Gastrocnemius medialis (tissue), 4 donors: ENCODE measurements at regions not wholly inside any gene's neighbourhood (a gene's known extent, or its start where the extent isn't known, plus 50 kb on each side); places are given as distances from the start of the nearest gene placed in this dataset.

ENCODE experiments used
- ATAC-seq, 2 donors: fragments of 150-250 bp; one replicate each; pipeline ENCODE4 v1.9.1; 2016
- DNase-seq, 2 donors: peaks; one replicate each; pipeline ENCODE4 v3.0.0-alpha.2; 2019
- H3K27ac ChIP-seq, 4 donors: fragments of 200-600 bp; sonication (generic); 1 replicate in 1 of 4; 2 replicates in 3 of 4; pipeline ENCODE4 v1.5.1; 2016 to 2018; ENCODE audit warnings: mild to moderate bottlenecking in 2 of 4, moderate library complexity in 1 of 4
- H3K27me3 ChIP-seq, 3 donors: fragments of 200-600 bp; sonication (generic) in 2 of 3; 1 replicate in 1 of 3; 2 replicates in 2 of 3; pipeline versions ENCODE4 v1.5.1 to v1.6.0; 2016 to 2019; ENCODE audit warnings: mild to moderate bottlenecking in 1 of 3, moderate library complexity in 1 of 3
- H3K36me3 ChIP-seq, 2 donors: fragments of 200-600 bp; sonication (generic) in 1 of 2; one replicate each; pipeline ENCODE4 v1.5.1; 2017 to 2018
- H3K4me1 ChIP-seq, 2 donors: fragments of 200-600 bp; sonication (generic) in 1 of 2; one replicate each; pipeline ENCODE4 v1.5.1; 2016 to 2017; ENCODE audit warnings: mild to moderate bottlenecking in 2 of 2
- H3K4me3 ChIP-seq, 4 donors: fragments of 200-600 bp; sonication (generic) in 3 of 4; 1 replicate in 1 of 4; 2 replicates in 3 of 4; pipeline ENCODE4 v1.5.1; 2016 to 2019; ENCODE audit warnings: mild to moderate bottlenecking in 2 of 4
- H3K9me3 ChIP-seq, 3 donors: fragments of 200-600 bp; sonication (generic) in 2 of 3; 1 replicate in 1 of 3; 2 replicates in 2 of 3; pipeline ENCODE4 v1.5.1; 2016 to 2019
- CTCF ChIP-seq, 5 experiments: fragments of 450-650 bp in 3 of 5; fragments of 200-600 bp in 2 of 5; sonication (generic) in 2 of 5; IDR thresholded peaks in 4 of 5; conservative IDR thresholded peaks in 1 of 5; 1 replicate in 4 of 5; 2 replicates in 1 of 5; pipeline ENCODE4 v1.5.1; 2016 to 2019; ENCODE audit warnings: antibody characterized with exemption in 5 of 5, mild to moderate bottlenecking in 3 of 5, moderate library complexity in 3 of 5
- POLR2A ChIP-seq, 2 donors: fragments of 450-650 bp; IDR thresholded peaks; one replicate each; pipeline ENCODE4 v1.6.1; 2017; ENCODE audit warnings: antibody characterized with exemption in 2 of 2, mild to moderate bottlenecking in 2 of 2, moderate library complexity in 2 of 2
- in situ Hi-C, 4 donors: fragments of 200-750 bp; cut with MboI; loops; one replicate each; pipeline versions ENCODE4 v1.15.0 to v1.8.0; 2017; ENCODE audit warnings: low sequenced_read_pairs in 4 of 4
- intact Hi-C: fragments of 100-400 bp; cut with DNase I; formaldehyde crosslinking; loops from one replicate; pipeline ENCODE4 v1.15.1; 2023; ENCODE audit warnings: low total_unique reads

- ATAC-seq (no peak), DNase-seq (no peak)
- TF ChIP-seq POLR2A (IDR thresholded peaks at IDR 0.05), result no peak
- no peak for TF ChIP-seq CTCF (IDR thresholded peaks at IDR 0.05 in 4 of 5, conservative IDR thresholded peaks at IDR 0.05 in 1 of 5)
- no peaks in the 10 kb centered on the region for H3K27me3 ChIP-seq
- H3K27ac ChIP-seq, result no peak overlapping the region
- no peak overlapping the region for H3K4me3 ChIP-seq
- intact Hi-C loops, result no loop called here
- H3K9me3 ChIP-seq, result no peaks in the 10 kb centered on the region
- in situ Hi-C loops, result no loop called here
- H3K4me1 ChIP-seq, result no peaks in the 10 kb centered on the region
- H3K36me3 ChIP-seq, result no peaks in the 10 kb centered on the region
These were observed 333.6 kb upstream of the ALCAM start for GRCh38 chr3:105033081-105033480.

- no peak for TF ChIP-seq CTCF (IDR thresholded peaks at IDR 0.05 in 4 of 5, conservative IDR thresholded peaks at IDR 0.05 in 1 of 5)
- no peak for TF ChIP-seq POLR2A (IDR thresholded peaks at IDR 0.05)
- intact Hi-C loops, result no loop called here
- Histone ChIP-seq H3K9me3 (no peaks in the 10 kb centered on the region), H3K4me3 (no peak overlapping the region), H3K36me3 (no peaks in the 10 kb centered on the region), H3K27ac (no peak overlapping the region), H3K4me1 (no peaks in the 10 kb centered on the region), H3K27me3 (no peaks in the 10 kb centered on the region)
- DNase-seq (no peak), ATAC-seq (no peak)
- in situ Hi-C loops, result no loop called here
These were observed 327.7 kb upstream of the ALCAM start for GRCh38 chr3:105039004-105039403.

- in situ Hi-C loops, result no loop called here
- TF ChIP-seq POLR2A (IDR thresholded peaks at IDR 0.05) (no peak), CTCF (IDR thresholded peaks at IDR 0.05 in 4 of 5, conservative IDR thresholded peaks at IDR 0.05 in 1 of 5) (no peak)
- Histone ChIP-seq H3K36me3 (no peaks in the 10 kb centered on the region), H3K27me3 (no peaks in the 10 kb centered on the region), H3K4me3 (no peak overlapping the region), H3K4me1 (no peaks in the 10 kb centered on the region), H3K9me3 (no peaks in the 10 kb centered on the region), H3K27ac (no peak overlapping the region)
- intact Hi-C loops, result no loop called here
- no peak for ATAC-seq
- DNase-seq, result no peak
These were observed 326.6 kb upstream of the ALCAM start for GRCh38 chr3:105040026-105040622.

GRCh38 chr3:105042586-105042985, 324.1 kb upstream of the ALCAM start:
- Histone ChIP-seq H3K36me3 (no peaks in the 10 kb centered on the region), H3K27me3 (no peaks in the 10 kb centered on the region), H3K4me1 (no peaks in the 10 kb centered on the region), H3K9me3 (no peaks in the 10 kb centered on the region), H3K27ac (no peak overlapping the region), H3K4me3 (no peak overlapping the region)
- in situ Hi-C loops (no loop called here), intact Hi-C loops (no loop called here)
- DNase-seq (no peak), ATAC-seq (no peak)
- TF ChIP-seq POLR2A (IDR thresholded peaks at IDR 0.05) (no peak), CTCF (IDR thresholded peaks at IDR 0.05 in 4 of 5, conservative IDR thresholded peaks at IDR 0.05 in 1 of 5) (no peak)

- Histone ChIP-seq H3K27me3 (no peaks in the 10 kb centered on the region), H3K36me3 (no peaks in the 10 kb centered on the region), H3K4me1 (no peaks in the 10 kb centered on the region), H3K9me3 (no peaks in the 10 kb centered on the region), H3K27ac (no peak overlapping the region), H3K4me3 (no peak overlapping the region)
- TF ChIP-seq CTCF (IDR thresholded peaks at IDR 0.05 in 4 of 5, conservative IDR thresholded peaks at IDR 0.05 in 1 of 5) (no peak), POLR2A (IDR thresholded peaks at IDR 0.05) (no peak)
- intact Hi-C loops, result no loop called here
- in situ Hi-C loops, result no loop called here
- ATAC-seq (no peak), DNase-seq (no peak)
These were observed 315.6 kb upstream of the ALCAM start for GRCh38 chr3:105051111-105051510.
